HepG2 (cell line): ENCODE measurements at regions not wholly inside any gene's neighbourhood (a gene's known extent, or its start where the extent isn't known, plus 50 kb on each side); places are given as distances from the start of the nearest gene placed in this dataset.

Experiments
- ATAC-seq: fragments of 200-7000 bp; cut with Tn5 transposase; 3 replicates; pipeline ENCODE4 v1.9.1; 2020; ENCODE audit warnings: mild to moderate bottlenecking, moderate library complexity
- BruUV-seq: library from RNA; stranded (reverse); fragments of 400-500 nt; replicated peaks from 2 replicates; lab custom pipeline; 2021; lab: Mats Ljungman, UMichigan
- CTCF ChIA-PET: fragments of 300-600 bp; formaldehyde crosslinking; extraction: SDS; loops from one replicate; lab custom pipeline; 2021; ENCODE audit warnings: low total read pairs, inconsistent platforms, low intra/inter-chr PET ratio; lab: Yijun Ruan, JAX
- POLR2A ChIA-PET: fragments of 350-600 bp; sonication (Branson Sonifier 250); formaldehyde crosslinking; loops from one replicate; lab custom pipeline; 2020; ENCODE audit warnings: antibody characterized with exemption, inconsistent platforms; lab: Yijun Ruan, JAX
- DNase-seq: peaks from one replicate; pipeline ENCODE4 v3.0.0-alpha.2; 2015; ENCODE audit warnings: low spot score
- FAIRE-seq: peaks from 3 replicates; lab custom pipeline; 2011; peaks lifted over from hg19 to GRCh38; lab: Jason Lieb, UNC
- H2AFZ ChIP-seq: one replicate; pipeline ENCODE4 v1.6.1; 2011; ENCODE audit warnings: low read length, inconsistent platforms
- H3K27ac ChIP-seq: fragments of 300-600 bp; 3 replicates; pipeline ENCODE4 v1.8.0; 2011; ENCODE audit warnings: mixed run types, mild to moderate bottlenecking, mixed read lengths, low read length, inconsistent platforms; ENCODE audit not compliant: insufficient read depth; ENCODE audit errors: extremely low read length
- H3K27me3 ChIP-seq, 2 experiments: fragments of 200-600 bp in 1 of 2; 2 replicates in 1 of 2; 3 replicates in 1 of 2; pipeline versions ENCODE4 v1.6.0 to v1.8.0; 2011; ENCODE audit warnings: low read length in 2 of 2, mild to moderate bottlenecking in 2 of 2, moderate library complexity in 2 of 2, inconsistent platforms in 1 of 2; ENCODE audit not compliant: insufficient read depth in 2 of 2, control insufficient read depth in 1 of 2
- H3K36me3 ChIP-seq, 2 experiments: fragments of 200-600 bp in 1 of 2; replicated peaks in 1 of 2; 2 replicates in 1 of 2; 3 replicates in 1 of 2; pipeline versions ENCODE4 v1.5.1 to v1.8.0; 2011; ENCODE audit warnings: low read length in 2 of 2, inconsistent platforms in 1 of 2; ENCODE audit not compliant: insufficient read depth in 2 of 2, control insufficient read depth in 1 of 2
- H3K4me1 ChIP-seq: 2 replicates; pipeline ENCODE4 v1.5.1; 2012; ENCODE audit warnings: low read length, inconsistent platforms; ENCODE audit not compliant: insufficient read depth
- H3K4me2 ChIP-seq: 2 replicates; pipeline ENCODE4 v1.6.0; 2011; ENCODE audit warnings: low read depth, low read length, inconsistent platforms
- H3K4me3 ChIP-seq, 3 experiments: fragments of 200-600 bp in 1 of 3; sonication (generic), shearing (Covaris generic) in 1 of 3; replicated peaks in 1 of 3; 2 replicates each; pipeline ENCODE4 v1.5.1; 2011 to 2016; ENCODE audit warnings: low read length in 3 of 3, inconsistent platforms in 2 of 3, low read depth in 2 of 3, mild to moderate bottlenecking in 2 of 3, control low read depth in 1 of 3, mixed read lengths in 1 of 3; ENCODE audit not compliant: insufficient read depth in 1 of 3
- H3K79me2 ChIP-seq: one replicate; pipeline ENCODE4 v1.6.1; 2011; ENCODE audit warnings: low read length, inconsistent platforms; ENCODE audit not compliant: insufficient read depth
- H3K9ac ChIP-seq: 2 replicates; pipeline ENCODE4 v1.6.0; 2011; ENCODE audit warnings: mild to moderate bottlenecking, low read depth, low read length, inconsistent platforms; ENCODE audit not compliant: insufficient read depth
- H3K9me3 ChIP-seq: 2 replicates; pipeline ENCODE4 v1.5.1; 2012; ENCODE audit warnings: mild to moderate bottlenecking, low read length
- H4K20me1 ChIP-seq: 2 replicates; pipeline ENCODE4 v1.6.0; 2011; ENCODE audit warnings: inconsistent platforms, mild to moderate bottlenecking, low read length, moderate library complexity; ENCODE audit not compliant: insufficient read depth
- ELK4 ChIP-seq: sonication (generic); formaldehyde crosslinking; IDR thresholded peaks from 2 replicates; pipeline ENCODE4 v1.9.0; 2021; ENCODE audit warnings: missing genetic modification reagents, borderline replicate concordance
- FOXA3 ChIP-seq: IDR thresholded peaks from 2 replicates; pipeline ENCODE4 v1.6.1; 2016; ENCODE audit warnings: missing genetic modification reagents, missing compliant biosample characterization
- HES4 ChIP-seq: sonication (generic); formaldehyde crosslinking; IDR thresholded peaks from 2 replicates; pipeline ENCODE4 v1.9.0; 2021; ENCODE audit warnings: mild to moderate bottlenecking, missing genetic modification reagents, borderline replicate concordance
- HOXD1 ChIP-seq: sonication (generic); formaldehyde crosslinking; IDR thresholded peaks from 2 replicates; pipeline ENCODE4 v1.5.0; 2020; ENCODE audit warnings: missing genetic modification reagents
- IKZF4 ChIP-seq: sonication (generic); formaldehyde crosslinking; IDR thresholded peaks from 2 replicates; pipeline ENCODE4 v1.5.1; 2020; ENCODE audit warnings: borderline replicate concordance, mild to moderate bottlenecking, low read depth, missing genetic modification reagents; ENCODE audit errors: not compliant biosample characterization
- KLF9 ChIP-seq: IDR thresholded peaks from 2 replicates; pipeline ENCODE4 v1.6.1; 2016; ENCODE audit warnings: low read depth
- MIXL1 ChIP-seq: IDR thresholded peaks from 2 replicates; pipeline ENCODE4 v1.6.1; 2016
- MXD3 ChIP-seq: IDR thresholded peaks from 2 replicates; pipeline ENCODE4 v1.6.1; 2016; ENCODE audit warnings: mild to moderate bottlenecking, missing biosample characterization, missing genetic modification reagents
- NFYC ChIP-seq: IDR thresholded peaks from 2 replicates; pipeline ENCODE4 v1.6.1; 2016; ENCODE audit warnings: missing genetic modification reagents, missing compliant biosample characterization
- PBX2 ChIP-seq: IDR thresholded peaks from 2 replicates; pipeline ENCODE4 v1.6.1; 2016; ENCODE audit warnings: control low read depth
- SAFB2 ChIP-seq: sonication (generic); formaldehyde crosslinking; IDR thresholded peaks from 2 replicates; pipeline ENCODE4 v1.5.1; 2020; ENCODE audit warnings: missing genetic modification reagents, low read depth, mild to moderate bottlenecking, borderline replicate concordance
- THYN1 ChIP-seq: sonication (generic); formaldehyde crosslinking; IDR thresholded peaks from 2 replicates; pipeline ENCODE4 v1.8.1; 2023; ENCODE audit warnings: low read depth, mild to moderate bottlenecking, moderate library complexity, missing genetic modification reagents, borderline replicate concordance
- ZBTB49 ChIP-seq: sonication (generic); formaldehyde crosslinking; IDR thresholded peaks from 2 replicates; pipeline ENCODE4 v1.4.0; 2020; ENCODE audit warnings: missing genetic modification reagents, borderline replicate concordance
- ZNF224 ChIP-seq: sonication (generic); formaldehyde crosslinking; IDR thresholded peaks from 2 replicates; pipeline ENCODE4 v1.5.0; 2020; ENCODE audit warnings: mild to moderate bottlenecking, missing genetic modification reagents
- ZNF275 ChIP-seq: sonication (generic); formaldehyde crosslinking; IDR thresholded peaks from 2 replicates; pipeline ENCODE4 v1.8.0; 2022; ENCODE audit warnings: missing genetic modification reagents, mild to moderate bottlenecking, inconsistent platforms, borderline replicate concordance
- ZNF451 ChIP-seq: sonication (generic); formaldehyde crosslinking; IDR thresholded peaks from 2 replicates; pipeline ENCODE4 v1.5.0; 2020; ENCODE audit warnings: mild to moderate bottlenecking, missing genetic modification reagents
- ZNF547 ChIP-seq: sonication (generic); formaldehyde crosslinking; IDR thresholded peaks from 2 replicates; pipeline ENCODE4 v1.5.1; 2020; ENCODE audit warnings: mild to moderate bottlenecking, missing genetic modification reagents
- ZNF674 ChIP-seq: sonication (generic); formaldehyde crosslinking; IDR thresholded peaks from 2 replicates; pipeline ENCODE4 v1.5.0; 2020; ENCODE audit warnings: low read depth, mild to moderate bottlenecking, missing genetic modification reagents
- ZNF737 ChIP-seq: sonication (generic); formaldehyde crosslinking; IDR thresholded peaks from 2 replicates; pipeline ENCODE4 v1.5.0; 2020; ENCODE audit warnings: missing genetic modification reagents, mild to moderate bottlenecking, borderline replicate concordance
- ZNF768 ChIP-seq: sonication (generic); formaldehyde crosslinking; IDR thresholded peaks from 2 replicates; pipeline ENCODE4 v1.4.0; 2020; ENCODE audit warnings: missing genetic modification reagents
- WGBS: methylation state at CpG from one replicate; pipeline ENCODE4 v1.1.6; 2017; ENCODE audit warnings: low lambda C conversion rate; 5-methylcytosine and 5-hydroxymethylcytosine counted together
- in situ Hi-C: cut with HindIII; loops from 2 replicates; pipeline ENCODE4 v1.10.0; 2017; ENCODE audit warnings: low pct_unique_long_range_greater_than_20kb; ENCODE audit not compliant: extremely low pct_ligation_motif_present
- intact Hi-C: fragments of 100-400 bp; cut with micrococcal nuclease; formaldehyde crosslinking; loops from one replicate; pipeline ENCODE4 v1.10.0; 2022; ENCODE audit not compliant: unreplicated experiment

- no peak for TF ChIP-seq THYN1
- no peak for TF ChIP-seq HES4 (CRISPR knock-in tag)
- no peak for TF ChIP-seq ZNF768 (CRISPR knock-in tag)
- no peak for TF ChIP-seq KLF9 (CRISPR knock-in tag)
- TF ChIP-seq PBX2 (CRISPR knock-in tag): no peak
- TF ChIP-seq ZNF275 (CRISPR knock-in tag): no peak
- no peak for TF ChIP-seq HOXD1 (CRISPR knock-in tag)
- TF ChIP-seq MXD3 (CRISPR knock-in tag): no peak
- no peak for TF ChIP-seq MIXL1
Measured at GRCh38 chr5:52520171-52520570, 267.5 kb upstream of the ITGA1 start (continued).

- ChIA-PET POLR2A (no interaction called here), CTCF (no interaction called here)
- no peak for DNase-seq
- no TSS peak for BruUV-seq
- Histone ChIP-seq H3K4me1 (no peaks in the 10 kb centered on the region), H3K27me3 (no peaks in the 10 kb centered on the region), H3K27ac (no peak overlapping the region), H3K9me3 (no peaks in the 10 kb centered on the region), H3K36me3 (no peaks in the 10 kb centered on the region), H4K20me1 (no peaks in the 10 kb centered on the region), H3K9ac (no peak overlapping the region), H3K79me2 (no peaks in the 10 kb centered on the region), H3K4me3 (no peak overlapping the region), H2AFZ (no peak overlapping the region), H3K4me2 (no peak overlapping the region)
- in situ Hi-C loops: no loop called here
- 2% methylated on average over 4 of the region's 4 CpGs for WGBS
- no peak for FAIRE-seq
- intact Hi-C loops: no loop called here
- ATAC-seq: no peak
- no peak for TF ChIP-seq ZNF451
- no peak for TF ChIP-seq ZNF547 (CRISPR knock-in tag)
- TF ChIP-seq ZNF674: no peak
- TF ChIP-seq ZNF224: no peak
- no peak for TF ChIP-seq ELK4 (CRISPR knock-in tag)
- no peak for TF ChIP-seq HES4 (CRISPR knock-in tag)
- TF ChIP-seq FOXA3: no peak
- TF ChIP-seq ZNF737 (CRISPR knock-in tag): no peak
- TF ChIP-seq IKZF4: no peak
- no peak for TF ChIP-seq ZBTB49
- TF ChIP-seq NFYC: no peak
- no peak for TF ChIP-seq SAFB2
Measured at GRCh38 chr5:52521236-52521635, 266.5 kb upstream of the ITGA1 start.
